Keratinocyte (primary cell): ENCODE measurements at regions not wholly inside any gene's neighbourhood (a gene's known extent, or its start where the extent isn't known, plus 50 kb on each side); places are given as distances from the start of the nearest gene placed in this dataset.

Experiments used
- CTCF ChIP-seq, 3 experiments: IDR thresholded peaks in 1 of 3; conservative IDR thresholded peaks in 1 of 3; optimal IDR thresholded peaks in 1 of 3; 2 replicates in 2 of 3; 3 replicates in 1 of 3; pipeline versions ENCODE3 to v1.5.1; 2011; ENCODE audit warnings: low read length in 3 of 3, mild to moderate bottlenecking in 3 of 3, moderate library complexity in 2 of 3, control low read depth in 1 of 3, inconsistent platforms in 1 of 3; ENCODE audit not compliant: insufficient read depth in 2 of 3; ENCODE audit errors: extremely low read depth in 1 of 3
- EZH2 ChIP-seq: IDR thresholded peaks from one replicate; pipeline ENCODE4 v1.6.1; 2012; ENCODE audit warnings: inconsistent platforms, mild to moderate bottlenecking, low read length, moderate library complexity

GRCh38 chr6:33934731-33935270 lies 131.0 kb upstream of the MLN start:
- no peak for TF ChIP-seq CTCF (optimal IDR thresholded peaks at IDR 0.05 in 1 of 3, IDR thresholded peaks at IDR 0.05 in 1 of 3, conservative IDR thresholded peaks at IDR 0.05 in 1 of 3; ENCODE audit: extremely low read depth in 1 of 3, insufficient read depth in 2 of 3, low read length in 3 of 3)
- TF ChIP-seq EZH2, result no peak
